ENCODE measurements at regions not wholly inside any gene's neighbourhood (a gene's known extent, or its start where the extent isn't known, plus 50 kb on each side); places are given as distances from the start of the nearest gene placed in this dataset.
A peak's percentile ranks its signal among the peaks of the same experiment; 100 is the strongest.
"Not testable (repeated sequence)": the region's sequence is repeated elsewhere in the genome, so short reads cannot be mapped to it uniquely, and the experiment has no call there.

DNA sequence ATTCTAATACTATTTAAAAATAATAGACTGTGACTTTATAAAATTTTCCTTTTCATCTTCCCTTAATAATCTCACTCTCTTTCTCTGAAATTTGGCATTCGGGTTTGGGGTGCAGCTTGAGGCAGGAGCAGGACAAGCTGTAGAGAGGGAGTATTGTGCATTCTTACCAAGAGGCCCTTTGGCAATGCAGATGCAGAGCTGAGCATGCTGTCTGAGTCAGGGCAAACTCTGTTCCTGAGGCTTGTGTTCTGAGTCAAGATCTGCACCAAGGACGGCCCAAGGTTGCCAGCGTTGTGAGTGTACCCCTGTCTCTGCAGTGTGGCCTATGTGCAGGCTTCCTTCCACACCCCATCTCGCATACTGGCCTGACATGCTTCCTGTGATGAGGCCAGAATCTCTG is 343.8 kb upstream of the FRG2C start:
- DNase-seq (ENCODE audit: low spot score): no peak

DNA sequence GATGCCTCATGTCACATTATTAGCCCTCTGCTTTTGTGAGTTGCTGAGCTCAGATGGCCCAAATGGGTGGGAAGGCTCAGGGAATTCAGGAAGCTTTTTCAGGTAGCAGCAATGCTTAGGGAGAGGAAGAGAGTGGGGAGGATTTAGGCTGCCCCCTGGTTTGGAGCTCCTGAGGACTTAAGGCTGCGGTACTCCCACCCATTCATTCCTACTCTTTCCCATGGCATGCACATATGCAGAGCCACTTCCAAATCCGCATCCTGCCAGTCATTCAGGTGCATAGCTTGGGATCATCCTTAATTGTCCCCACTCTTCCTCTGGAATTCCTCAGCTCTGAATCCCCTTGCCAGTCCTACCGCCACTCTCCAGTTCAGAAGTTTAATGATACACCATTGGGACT is 343.1 kb upstream of the FRG2C start:
- no peak for DNase-seq (ENCODE audit: low spot score)

DNA sequence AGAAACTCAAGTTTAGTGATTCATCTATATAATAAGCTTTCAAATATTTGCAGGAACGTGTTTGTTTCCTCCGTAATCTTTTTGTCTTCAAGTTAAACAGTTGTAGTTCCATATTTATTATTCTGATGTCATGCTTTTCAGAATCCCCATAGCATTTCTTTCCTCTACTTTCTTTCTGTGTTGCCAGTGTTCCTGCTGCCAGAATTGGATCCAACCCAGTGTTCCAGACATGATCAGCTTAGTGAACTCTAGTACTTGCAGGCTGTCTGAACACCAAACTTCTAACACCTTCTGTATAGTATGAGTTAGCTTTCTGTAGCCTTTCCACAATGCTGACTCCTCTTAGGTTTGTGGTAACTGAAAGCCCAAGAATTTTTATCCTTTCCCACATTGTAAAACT is 340.2 kb upstream of the FRG2C start:
- DNase-seq (ENCODE audit: low spot score): not testable (repeated sequence)

DNA sequence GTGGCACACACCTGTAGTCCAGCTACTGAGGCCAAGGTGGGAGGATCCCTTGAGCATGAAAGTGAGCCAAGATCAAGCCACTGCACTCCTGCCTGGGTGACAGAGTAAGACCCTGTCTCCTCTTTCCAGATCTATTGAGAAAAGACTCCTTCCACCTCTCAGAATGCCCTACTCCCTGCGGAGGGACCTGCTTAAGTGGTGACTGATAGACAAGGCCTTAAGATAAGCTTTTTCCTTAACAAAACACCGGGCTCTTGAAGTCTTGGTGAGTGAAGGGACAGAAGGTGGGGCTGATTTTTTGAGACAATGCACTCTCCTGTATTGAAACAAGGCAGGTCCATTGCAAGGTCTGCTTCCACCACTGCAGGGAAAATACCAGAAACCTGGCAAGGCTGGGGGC is 338.4 kb upstream of the FRG2C start:
- DNase-seq (ENCODE audit: low spot score): no peak

DNA sequence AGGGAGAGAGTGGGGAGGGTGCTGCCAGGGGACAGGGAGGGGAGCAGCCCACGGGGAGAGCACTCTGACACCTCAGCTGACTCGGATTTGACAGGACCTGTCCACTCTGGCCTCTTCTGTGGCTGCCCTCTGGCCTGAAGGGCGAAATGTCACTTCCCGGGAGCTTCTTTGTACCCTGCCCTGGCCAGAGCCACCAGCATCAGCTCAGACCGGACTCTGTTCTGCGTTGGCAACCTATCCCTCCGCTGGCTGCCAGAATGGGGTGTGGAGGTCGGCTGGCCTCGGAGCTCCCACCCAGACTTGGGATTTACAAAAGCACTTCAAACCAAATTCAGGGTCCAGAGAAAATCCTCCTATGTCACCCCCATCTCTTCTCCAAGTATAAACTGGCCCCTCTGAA is 336.7 kb upstream of the FRG2C start:
- no peak for DNase-seq (ENCODE audit: low spot score)

DNA sequence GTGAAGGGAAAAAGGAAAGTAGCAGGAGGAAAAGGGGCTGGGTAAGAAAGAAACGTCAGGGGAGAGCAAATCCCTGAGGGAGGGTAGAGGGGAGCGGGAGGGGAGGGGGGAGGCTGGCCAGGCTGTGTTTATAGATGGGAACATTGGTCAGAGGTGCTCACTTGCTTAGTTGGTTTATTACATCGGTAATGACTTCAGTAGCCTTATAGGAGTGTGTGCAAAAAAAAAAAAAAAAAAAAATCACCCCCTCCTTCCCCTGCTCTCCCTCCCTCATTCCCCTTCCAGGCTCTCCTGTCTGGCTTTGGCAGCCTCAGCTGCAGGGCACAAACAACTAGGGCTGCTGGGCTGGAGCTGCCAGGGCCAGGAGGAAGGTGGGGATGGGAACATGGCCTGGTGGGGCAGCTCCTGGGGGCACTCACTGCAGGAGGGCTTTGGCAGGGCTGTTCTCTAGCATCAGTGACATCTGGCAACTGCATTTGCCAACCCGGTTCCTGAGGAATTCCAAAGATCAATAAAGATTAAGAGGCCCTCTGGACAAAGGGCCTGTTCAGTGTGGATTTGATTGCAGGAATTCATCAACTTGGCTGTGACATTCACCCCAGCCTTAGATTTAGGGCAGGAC is 334.5 kb upstream of the FRG2C start:
- no peak for DNase-seq (ENCODE audit: low spot score)

DNA sequence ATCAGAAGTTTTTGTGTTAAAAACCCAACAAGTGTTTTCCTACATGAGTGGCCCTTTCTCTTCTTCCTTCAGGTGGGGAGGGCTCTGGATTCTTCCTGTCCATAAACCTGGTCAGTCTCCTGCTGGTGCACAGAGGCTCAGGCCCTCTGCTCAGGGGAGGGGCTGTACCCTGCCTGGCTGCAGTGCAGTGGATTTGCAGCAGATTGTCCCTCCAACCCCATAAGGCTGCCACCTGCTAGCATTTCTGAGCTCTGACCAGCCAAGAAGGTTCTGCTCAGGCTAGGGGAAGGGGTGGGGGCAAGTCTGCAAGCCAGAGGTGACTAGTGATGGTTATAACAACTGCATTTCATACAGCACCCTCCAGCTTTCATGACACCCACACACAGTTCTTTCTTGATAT is 333.7 kb upstream of the FRG2C start:
- DNase-seq (ENCODE audit: low spot score): not testable (repeated sequence)

DNA sequence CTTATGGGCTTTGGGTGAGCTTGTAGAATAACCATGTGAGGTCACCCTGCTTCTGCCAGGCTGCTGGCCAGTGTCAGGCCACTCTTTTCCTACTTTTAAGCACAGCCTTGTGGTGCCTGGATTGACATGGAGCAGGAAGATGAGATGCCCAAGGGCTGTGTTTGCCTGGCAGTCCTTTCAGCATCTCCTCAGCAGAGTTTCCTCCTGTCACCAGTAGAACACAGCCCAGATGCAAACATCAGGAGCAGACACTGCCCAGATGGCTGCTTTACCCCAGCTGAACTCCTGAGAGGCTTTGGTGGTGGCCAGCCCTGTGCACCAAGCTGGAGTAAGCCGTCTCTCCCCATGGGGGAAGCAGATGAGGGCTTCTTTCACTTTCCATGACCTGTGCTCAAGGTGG is 332.0 kb upstream of the FRG2C start:
- not testable (repeated sequence) for DNase-seq (ENCODE audit: low spot score)

DNA sequence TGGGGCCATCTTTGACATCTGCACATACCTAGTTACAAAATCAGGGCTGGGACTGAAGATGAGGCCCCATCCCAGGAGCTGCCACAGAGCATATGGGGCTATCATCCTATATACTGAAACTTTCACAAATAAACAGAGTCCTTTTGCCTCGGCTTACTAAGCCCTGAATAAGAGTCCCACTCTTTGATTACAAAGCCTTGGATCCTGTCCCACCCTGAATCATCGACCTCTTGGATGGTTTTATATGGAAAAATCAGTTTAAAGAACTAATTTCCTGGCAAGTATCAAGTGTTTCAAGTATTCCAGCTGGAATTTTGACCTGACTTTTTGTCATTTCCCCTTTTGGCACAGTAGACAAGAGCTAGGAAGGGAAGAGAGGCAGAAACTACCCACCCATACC is 331.3 kb upstream of the FRG2C start:
- DNase-seq (ENCODE audit: low spot score): peak; percentile 17

DNA sequence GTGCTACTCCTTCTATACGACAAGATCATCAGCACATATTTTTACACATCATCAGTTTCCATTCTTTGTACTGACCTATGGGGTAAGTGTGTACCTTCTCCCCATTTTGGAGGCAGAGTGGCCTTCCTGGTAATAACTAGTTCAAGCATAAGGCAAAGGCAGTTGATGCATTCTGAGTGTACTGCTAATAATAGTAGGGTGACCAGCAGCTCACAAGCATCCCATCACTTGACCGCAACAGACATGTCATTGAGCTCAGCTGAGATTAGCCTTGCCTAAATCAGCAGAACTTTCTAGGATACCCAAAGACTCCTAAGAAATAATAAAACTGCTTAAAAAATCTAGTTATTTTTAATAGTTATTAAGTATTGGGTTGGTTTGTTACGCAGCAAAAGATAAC is 329.8 kb upstream of the FRG2C start:
- DNase-seq (ENCODE audit: low spot score): no peak

DNA sequence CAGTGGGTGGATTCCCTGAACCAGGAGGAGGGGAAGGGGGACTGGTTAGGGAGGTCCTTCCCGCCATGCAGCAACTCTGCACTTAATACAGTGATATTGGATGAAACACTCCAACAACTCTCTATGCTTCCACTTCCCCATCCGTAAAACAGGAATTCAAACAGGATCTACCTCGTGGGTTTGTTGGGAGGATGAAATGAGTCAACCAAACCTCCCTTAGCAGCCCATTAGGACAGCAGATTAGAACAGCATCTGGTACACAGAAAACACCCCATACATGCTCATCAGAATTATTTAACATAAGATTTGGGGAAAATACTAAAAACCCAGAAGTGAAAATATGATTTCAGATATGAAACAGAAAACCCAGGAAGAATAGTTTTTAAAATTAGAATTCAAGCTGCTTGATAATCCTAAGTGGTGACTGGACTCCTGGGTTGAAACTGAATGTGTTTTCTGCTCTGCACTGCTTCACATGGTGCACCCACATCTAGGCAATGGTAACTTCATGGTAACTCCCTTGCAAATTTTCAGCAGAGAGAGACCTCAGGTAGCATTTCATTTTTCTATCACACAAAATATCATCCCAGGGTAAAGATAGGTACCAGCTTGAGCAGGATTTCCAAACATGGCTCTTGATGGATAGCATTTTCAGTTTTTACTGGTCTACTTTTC is 326.8 kb upstream of the FRG2C start:
- DNase-seq (ENCODE audit: low spot score): no peak

DNA sequence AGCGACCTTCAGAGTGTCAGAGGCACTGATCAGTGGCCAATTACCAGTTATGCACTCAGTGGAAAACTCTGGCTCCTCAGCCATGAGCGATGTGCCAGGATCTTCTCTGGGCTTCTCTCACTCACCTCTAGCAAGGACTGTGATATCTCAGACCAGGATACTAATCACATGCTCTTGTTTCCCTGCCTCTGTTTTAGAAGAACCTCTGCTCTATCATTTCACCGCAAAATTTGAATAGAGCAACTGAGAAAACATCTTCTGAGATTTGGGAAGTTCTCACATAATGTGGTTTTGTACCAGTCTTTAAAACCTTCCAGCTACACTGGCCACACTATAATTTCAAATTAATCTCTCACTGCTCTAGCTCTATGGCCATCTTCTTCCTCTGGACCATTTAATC is 325.8 kb upstream of the FRG2C start:
- DNase-seq (ENCODE audit: low spot score): no peak

DNA sequence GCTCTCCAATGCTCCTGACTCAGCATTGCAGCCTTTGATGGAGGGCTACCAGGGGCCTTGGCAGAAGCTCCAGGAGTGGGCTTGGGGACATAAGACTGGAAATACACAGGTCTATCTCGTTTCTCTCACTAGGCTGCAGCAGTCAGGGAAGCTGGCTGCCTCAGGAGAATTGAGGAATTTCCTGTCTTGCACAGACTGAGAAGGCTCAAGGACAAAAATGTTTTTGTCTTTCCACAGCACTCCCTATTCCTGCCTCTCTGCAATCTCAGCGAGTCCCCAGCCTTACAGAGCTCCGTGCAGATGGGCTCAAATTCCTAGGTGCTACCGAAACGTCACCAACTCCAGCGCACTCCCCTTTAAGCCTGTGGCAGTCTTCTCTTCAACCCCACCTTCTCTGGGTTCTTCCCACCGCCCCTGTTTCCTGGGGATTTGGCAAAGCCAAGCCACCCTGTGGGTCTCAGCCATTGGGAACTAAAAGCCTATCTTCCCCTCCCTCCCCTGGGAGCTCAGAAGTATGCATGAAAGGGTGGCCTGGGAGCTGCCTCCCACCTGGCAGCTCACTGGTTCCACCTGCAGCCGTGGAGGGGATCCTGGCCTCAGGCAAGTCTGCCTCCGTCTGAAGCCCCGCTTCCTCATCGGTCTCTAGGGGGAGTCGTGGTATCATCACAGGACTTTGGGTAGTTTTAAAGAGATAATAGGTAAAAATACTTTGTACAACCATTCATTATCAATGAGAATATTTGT is 322.6 kb upstream of the FRG2C start:
- DNase-seq (ENCODE audit: low spot score): no peak

DNA sequence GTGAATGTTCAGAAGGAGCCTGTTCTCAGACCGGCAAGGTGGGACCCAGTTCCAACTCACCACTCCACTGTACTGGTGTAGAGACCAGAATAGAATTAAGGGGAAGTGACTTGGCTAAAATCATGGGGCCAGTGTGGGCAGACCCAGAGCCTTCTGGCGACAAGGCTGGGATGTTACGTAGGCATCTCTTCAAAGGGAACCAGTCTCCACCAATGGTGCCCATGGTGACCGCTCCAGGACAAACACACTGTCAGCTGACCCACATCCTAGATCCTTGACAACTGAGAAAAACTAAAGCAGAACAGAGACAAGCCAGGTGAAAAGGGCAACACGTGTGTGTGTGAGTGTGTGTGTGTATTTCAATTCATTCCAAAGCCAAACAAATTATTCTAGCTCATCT is 321.7 kb upstream of the FRG2C start:
- no peak for DNase-seq (ENCODE audit: low spot score)

DNA sequence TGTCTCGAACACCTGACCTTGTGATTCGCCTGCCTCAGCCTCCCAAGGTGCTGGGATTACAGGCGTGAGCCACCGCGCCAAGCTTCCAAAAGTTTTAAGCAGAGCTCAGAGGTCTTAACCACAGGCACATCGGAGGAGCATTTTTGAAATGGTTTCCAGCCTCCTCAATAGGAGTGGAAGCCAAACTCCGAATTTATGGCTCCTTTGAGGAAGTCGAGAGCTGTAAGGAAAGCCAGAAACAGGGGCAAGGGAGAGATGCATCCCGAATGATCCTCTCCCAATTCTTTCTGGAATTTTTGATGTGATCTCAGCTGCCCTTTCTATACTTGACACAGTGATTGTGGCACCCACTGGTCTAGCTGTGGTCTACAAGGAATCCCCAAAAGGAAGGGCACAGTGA is 313.6 kb upstream of the FRG2C start:
- not testable (repeated sequence) for DNase-seq (ENCODE audit: low spot score)

DNA sequence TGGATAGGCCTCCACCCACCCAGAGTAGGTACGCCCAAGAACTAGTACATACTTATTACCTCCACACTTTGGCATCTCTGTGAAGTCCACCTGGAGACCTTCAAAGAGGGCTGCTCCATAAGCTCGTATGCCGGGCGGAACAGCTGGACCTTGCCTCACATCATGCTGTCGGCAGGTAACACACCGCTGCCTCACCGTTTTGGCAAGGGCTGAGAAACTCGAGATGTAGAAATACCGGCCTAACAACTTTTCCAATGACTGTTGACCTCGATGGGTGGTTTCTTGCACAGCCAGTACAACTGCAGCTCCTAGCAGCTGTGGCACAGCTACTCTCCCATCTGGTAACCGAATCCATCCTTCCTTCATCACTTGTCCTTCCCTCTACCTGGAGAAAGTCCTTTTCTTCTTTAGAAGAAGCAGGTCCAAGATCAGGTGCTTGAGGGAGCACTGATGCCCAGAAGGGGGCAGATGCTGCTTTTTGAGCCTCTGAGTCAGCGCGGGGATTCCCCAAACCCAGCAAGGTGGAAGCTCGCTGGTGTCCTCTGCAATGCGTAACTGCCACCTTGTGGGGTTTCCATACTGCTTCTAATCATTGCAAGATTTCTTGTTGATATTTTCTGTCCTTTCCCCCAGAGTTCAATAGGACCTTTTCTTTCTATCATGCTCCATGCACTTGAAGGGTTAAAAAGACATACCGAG is 301.9 kb upstream of the FRG2C start:
- DNase-seq (ENCODE audit: low spot score): not testable (repeated sequence)

DNA sequence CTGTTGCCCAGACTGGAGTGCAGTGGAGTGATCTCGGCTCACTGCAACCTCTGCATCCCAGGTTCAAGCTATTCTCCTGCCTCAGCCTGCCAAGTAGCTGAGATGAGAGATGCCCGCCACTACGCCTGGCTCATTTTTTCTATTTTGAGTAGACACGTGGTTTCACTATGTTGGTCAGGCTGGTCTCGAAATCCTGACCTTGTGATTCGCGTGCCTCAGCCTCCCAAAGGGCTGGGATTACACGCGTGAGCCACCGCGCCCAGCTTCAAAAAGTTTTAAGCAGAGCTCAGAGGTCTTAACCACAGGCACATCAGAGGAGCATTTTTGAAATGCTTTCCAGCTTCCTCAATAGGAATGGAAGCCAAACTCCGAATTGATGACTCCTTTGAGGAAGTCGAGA is 291.2 kb upstream of the FRG2C start:
- not testable (repeated sequence) for DNase-seq (ENCODE audit: low spot score)

DNA sequence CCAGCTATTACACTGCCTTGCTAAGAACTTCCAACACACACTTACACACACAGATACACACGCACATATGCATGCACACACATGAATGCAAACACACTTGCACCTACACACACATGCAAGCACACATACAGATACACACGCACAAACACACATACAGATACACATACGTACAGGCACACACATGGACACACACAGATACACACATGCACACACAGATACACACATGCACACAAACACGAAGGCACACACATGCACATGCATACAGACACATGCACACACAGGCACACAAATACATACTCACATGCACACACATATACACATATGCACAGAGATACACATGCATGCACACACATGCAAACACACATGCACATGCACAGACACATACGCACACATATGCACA is 284.3 kb upstream of the FRG2C start:
- DNase-seq (ENCODE audit: low spot score): not testable (repeated sequence)

DNA sequence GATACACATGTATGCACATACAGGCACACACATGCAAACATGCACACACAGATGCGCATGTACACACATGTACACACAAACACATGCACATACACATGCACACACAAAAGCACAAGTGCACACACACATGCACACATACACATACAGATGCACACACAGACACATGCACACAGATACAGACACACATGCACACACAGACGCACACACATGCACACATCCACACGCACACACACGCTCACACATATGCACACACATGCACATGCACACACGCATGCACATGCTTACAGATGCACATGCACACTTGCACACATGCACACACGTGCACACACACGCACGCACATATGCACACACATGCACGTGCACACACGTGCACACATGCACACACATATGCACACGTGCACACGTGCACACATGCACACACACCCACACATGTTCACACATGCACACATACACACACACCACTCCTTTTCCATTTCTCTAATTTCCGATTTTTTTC is 283.8 kb upstream of the FRG2C start:
- DNase-seq (ENCODE audit: low spot score): no peak

DNA sequence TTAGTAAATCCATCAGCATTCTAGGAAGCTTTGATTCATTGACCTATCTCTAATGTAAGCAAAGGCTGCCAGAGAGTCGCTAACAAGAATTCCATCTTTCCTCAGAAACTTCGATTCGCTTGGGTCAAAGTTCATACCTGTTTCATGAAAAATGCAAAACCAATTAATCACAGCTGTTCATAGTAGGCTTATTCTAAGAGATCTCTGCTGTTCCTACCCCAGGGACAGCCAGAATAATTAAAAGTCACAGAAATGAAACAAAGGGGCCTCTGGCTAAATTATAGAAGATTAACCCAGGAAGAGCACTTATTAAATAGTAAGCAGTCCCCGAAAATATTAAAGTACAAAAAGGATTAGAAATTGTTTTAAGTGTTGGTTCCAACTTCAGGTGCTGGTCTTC is 280.1 kb upstream of the FRG2C start:
- not testable (repeated sequence) for DNase-seq (ENCODE audit: low spot score)

DNA sequence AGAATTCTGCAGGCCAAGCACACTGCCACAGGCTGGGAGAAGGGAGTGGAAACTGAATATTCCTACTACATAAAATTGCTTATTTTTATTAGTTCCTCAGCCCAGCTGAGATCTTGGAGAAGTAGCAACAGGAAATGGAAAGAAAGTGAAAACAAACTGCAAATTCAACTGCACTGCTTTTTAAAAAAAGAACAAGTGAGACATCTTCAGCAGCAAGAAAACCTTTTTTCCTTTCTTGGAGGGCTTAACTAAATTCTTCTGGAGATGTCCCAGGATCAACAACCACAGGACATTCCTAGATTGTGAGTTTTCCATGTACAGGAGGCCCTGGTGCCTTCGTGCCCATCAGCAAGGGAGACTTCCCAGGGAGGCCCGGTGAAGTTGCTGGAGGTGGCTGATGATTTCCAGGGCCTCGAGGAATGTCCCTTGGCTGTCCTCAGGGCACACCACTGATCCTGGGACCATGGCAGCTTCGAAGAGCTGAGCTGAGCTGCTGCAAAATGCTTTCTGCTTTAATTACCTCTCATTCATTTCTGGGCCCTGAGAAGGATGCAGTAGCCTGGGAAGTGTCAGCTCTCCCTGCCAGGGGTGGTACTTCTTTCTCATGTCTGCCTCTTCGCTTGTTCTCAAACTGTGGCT is 275.5 kb upstream of the FRG2C start:
- not testable (repeated sequence) for DNase-seq (ENCODE audit: low spot score)

DNA sequence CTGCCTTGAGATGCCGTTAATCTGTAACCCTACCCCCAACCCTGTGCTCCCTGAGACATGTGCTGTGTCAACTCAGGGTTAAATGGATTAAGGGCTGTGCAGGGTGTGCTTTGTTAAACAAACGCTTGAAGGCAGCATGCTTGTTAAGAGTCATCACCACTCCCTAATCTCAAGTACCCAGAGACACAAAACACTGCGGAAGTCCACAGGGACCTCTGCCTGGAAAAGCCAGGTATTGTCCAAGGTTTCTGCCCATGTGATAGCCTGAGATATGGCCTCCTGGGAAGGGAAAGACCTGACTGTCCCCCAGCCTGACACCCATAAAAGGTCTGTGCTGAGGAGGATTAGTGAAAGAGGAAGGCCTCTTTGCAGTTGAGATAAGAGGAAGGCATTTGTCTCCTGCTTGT is 270.8 kb upstream of the FRG2C start:
- DNase-seq (ENCODE audit: low spot score): not testable (repeated sequence)
